Thyroid gland (tissue), 4 donors: ENCODE measurements at regions not wholly inside any gene's neighbourhood (a gene's known extent, or its start where the extent isn't known, plus 50 kb on each side); places are given as distances from the start of the nearest gene placed in this dataset.

Experiments
- CTCF ChIP-seq, 6 experiments: fragments of 200-600 bp in 3 of 6; fragments of 450-650 bp in 3 of 6; sonication (generic) in 3 of 6; IDR thresholded peaks; one replicate each; pipeline ENCODE4 v1.5.1; 2016 to 2019; ENCODE audit warnings: antibody characterized with exemption in 6 of 6, mild to moderate bottlenecking in 2 of 6, inconsistent platforms in 1 of 6, moderate library complexity in 1 of 6
- POLR2A ChIP-seq, 2 donors: fragments of 450-650 bp; IDR thresholded peaks; one replicate each; pipeline ENCODE4 v1.6.1; 2017; ENCODE audit warnings: antibody characterized with exemption in 2 of 2, mild to moderate bottlenecking in 2 of 2, moderate library complexity in 1 of 2

GRCh38 chr1:98516306-98516705 lies 145.2 kb upstream of the SNX7 start:
- TF ChIP-seq CTCF (IDR thresholded peaks at IDR 0.05) (no peak), POLR2A (IDR thresholded peaks at IDR 0.05) (no peak)
